GM10248 (cell line): ENCODE measurements at regions not wholly inside any gene's neighbourhood (a gene's known extent, or its start where the extent isn't known, plus 50 kb on each side); places are given as distances from the start of the nearest gene placed in this dataset.

ENCODE experiments used
- CTCF ChIA-PET: fragments of 300-600 bp; sonication (Branson Sonifier 250); formaldehyde crosslinking; extraction: SDS; loops from one replicate; lab custom pipeline; 2021; ENCODE audit warnings: antibody characterized with exemption; lab: Yijun Ruan, JAX
- POLR2A ChIA-PET: fragments of 350-650 bp; sonication (Branson Sonifier 250); formaldehyde crosslinking; extraction: SDS; loops from one replicate; lab custom pipeline; 2020; ENCODE audit warnings: antibody characterized with exemption; lab: Yijun Ruan, JAX
- DNase-seq: peaks from one replicate; pipeline ENCODE4 v3.0.0; 2012; ENCODE audit errors: extremely low spot score
- TF ChIP-seq, protein P1 (sequence below): IDR thresholded peaks from 2 replicates; pipeline ENCODE4 v1.5.1; 2012; ENCODE audit warnings: mild to moderate bottlenecking, low read depth; ENCODE audit errors: extremely low read depth, missing control alignments, control extremely low read depth

DNA sequence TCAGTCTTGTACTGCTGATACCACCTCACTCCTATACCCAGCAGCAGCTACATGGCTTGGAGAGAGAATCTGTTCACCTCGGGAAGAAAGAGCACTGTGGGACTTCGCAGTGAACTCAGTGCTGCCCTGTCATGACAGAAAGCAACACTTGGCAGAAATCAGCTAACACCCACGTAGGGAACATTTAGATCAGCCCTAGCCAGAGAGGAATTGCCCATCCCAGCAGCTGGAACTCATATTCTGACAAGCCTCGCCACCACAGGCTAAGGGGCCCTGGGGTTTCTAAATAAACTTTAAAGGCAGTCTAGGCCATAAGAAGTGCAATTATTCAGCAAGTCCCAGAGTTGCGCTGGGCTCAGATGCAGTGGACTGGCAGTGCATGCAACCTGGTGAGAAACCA lies 1266.8 kb downstream of the GRIK2 start:
- TF ChIP-seq, protein P1, sequence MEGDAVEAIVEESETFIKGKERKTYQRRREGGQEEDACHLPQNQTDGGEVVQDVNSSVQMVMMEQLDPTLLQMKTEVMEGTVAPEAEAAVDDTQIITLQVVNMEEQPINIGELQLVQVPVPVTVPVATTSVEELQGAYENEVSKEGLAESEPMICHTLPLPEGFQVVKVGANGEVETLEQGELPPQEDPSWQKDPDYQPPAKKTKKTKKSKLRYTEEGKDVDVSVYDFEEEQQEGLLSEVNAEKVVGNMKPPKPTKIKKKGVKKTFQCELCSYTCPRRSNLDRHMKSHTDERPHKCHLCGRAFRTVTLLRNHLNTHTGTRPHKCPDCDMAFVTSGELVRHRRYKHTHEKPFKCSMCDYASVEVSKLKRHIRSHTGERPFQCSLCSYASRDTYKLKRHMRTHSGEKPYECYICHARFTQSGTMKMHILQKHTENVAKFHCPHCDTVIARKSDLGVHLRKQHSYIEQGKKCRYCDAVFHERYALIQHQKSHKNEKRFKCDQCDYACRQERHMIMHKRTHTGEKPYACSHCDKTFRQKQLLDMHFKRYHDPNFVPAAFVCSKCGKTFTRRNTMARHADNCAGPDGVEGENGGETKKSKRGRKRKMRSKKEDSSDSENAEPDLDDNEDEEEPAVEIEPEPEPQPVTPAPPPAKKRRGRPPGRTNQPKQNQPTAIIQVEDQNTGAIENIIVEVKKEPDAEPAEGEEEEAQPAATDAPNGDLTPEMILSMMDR, result no peak
- CTCF ChIA-PET, result no interaction called here
- DNase-seq, result no peak
- POLR2A ChIA-PET, result no interaction called here

DNA sequence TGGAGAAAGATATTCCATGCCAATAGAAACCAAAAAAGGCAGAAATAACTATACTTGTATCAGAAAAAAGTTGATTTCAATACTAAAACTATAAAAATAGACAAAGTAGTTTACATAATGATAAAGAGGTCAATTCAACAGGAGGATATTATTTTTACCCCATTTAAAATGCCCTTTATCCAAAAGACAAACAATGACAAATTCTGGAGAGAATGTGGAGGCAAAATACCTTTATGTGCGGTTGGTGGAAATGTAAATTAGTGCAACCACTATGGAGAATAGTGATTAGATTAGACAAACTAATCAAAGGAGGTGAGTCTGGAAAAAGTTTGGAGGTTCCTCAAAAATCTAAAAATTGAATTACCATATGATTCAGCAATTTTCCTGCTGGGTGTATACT lies 1262.3 kb downstream of the GRIK2 start:
- no peak for DNase-seq
- ChIA-PET CTCF (no interaction called here), POLR2A (no interaction called here)
- TF ChIP-seq, protein P1, result no peak

DNA sequence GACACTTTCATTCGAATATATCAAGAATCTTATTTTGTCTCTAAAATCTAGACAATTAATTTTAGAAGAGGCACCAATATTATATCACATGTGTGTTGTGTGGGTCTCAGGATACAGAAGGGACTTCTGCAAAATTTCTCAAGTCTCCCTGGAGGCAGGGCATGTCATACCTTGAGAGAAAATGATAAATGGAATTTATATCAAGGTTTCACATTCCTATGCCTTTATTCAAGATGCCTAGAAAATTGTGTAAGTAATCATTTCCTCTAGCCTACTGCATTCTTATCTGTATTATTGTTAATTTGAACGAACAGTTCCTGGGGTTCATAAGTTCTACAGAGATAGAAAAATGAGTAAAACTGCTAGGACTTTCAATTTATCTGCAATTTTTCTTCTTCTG lies 1247.9 kb downstream of the GRIK2 start:
- DNase-seq, result no peak
- TF ChIP-seq, protein P1, result no peak
- POLR2A ChIA-PET, result no interaction called here
- CTCF ChIA-PET, result interaction anchor here (1.2 kb wide), 1 partner anchor 22 kb away, joined by 3 read pairs; no protein-coding TSS in a partner anchor

DNA sequence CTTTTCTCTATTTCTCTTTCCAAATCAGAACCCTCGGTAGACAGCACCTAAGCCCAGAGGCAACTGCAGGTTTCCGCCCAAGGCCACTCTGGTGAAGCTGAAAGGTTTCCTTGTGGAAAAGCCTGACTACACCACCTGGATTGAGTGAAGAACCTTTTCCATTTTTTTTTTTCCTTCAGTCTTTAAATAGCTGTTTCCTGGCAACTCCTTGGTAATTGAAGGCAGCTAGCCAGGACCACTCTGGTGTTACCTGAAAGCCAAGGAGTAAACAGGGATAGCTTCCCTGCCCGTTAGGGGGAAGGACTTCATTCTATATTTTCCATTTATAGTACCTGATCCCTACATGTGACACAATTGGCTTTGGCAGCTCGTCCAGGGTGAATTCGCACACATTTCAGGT lies 1238.4 kb downstream of the GRIK2 start:
- TF ChIP-seq, protein P1, result no peak
- no peak for DNase-seq
- ChIA-PET POLR2A (no interaction called here), CTCF (interaction anchor here (2.2 kb wide), 1 partner anchor 12 kb away, joined by 5 read pairs; no protein-coding TSS in a partner anchor)

DNA sequence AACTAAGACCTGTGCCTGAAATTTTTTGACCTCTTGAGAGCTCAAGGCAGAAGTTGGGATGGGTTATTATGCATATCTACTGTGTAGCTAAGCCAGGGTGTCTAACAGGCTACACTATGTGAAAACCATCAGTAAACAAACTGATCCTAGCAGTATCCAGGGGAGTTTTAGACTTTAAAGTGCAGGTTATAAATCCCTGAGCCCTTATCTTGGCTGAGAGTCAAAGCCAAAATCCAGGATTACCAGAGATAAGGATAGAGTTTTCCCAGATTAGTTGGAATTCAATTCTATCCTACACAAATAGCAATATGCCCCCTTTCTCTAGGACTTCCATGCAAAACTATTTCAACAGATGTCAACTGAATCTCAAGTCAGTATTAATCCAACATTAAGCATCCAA lies 1229.7 kb downstream of the GRIK2 start:
- no peak for DNase-seq
- CTCF ChIA-PET, result no interaction called here
- TF ChIP-seq, protein P1, result no peak
- POLR2A ChIA-PET, result no interaction called here

DNA sequence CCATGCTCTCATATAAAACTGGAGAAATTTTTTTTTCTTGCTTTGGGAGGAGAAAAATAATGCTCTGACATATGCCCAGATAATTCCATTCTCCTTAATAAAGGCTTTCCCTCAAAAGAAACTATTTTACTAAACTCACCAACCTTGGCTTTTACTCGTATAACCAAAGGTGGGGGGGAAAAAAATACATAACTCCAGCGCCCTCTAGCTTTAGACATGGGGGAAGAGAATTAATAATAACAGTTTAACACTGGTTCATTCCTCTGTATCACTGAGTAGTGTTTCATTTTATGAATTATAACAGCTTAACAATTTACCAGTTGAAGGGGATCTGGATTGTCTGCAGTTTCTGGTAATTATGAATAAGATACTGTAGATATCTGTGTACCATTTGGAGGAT lies 1226.1 kb downstream of the GRIK2 start:
- ChIA-PET CTCF (interaction anchor here (1.3 to 1.5 kb wide), 4 partner anchors 10 to 26 kb away, joined by 3 to 5 read pairs (median 4); no protein-coding TSS in a partner anchor), POLR2A (no interaction called here)
- DNase-seq, result no peak
- TF ChIP-seq, protein P1, result no peak

DNA sequence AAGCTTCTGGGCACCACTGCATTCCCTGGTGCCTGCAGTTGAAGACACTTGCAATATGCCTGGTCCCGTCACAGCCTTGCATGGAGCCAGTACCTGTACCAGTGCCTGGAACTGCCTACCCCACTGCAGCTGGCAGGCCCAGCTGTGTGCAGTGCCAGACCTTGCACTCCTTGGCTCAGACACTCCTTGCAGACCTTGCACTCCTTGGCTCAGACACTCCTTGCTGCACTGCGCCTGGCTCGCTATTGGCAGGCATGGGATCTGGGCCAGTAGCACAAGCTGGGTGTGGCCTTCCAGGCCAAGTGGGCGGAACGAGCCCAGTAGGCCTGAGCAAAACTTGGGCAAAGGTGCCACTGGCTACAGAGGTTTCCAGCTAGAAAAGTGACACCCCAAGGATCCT lies 1189.1 kb downstream of the GRIK2 start:
- ChIA-PET CTCF (no interaction called here), POLR2A (no interaction called here)
- no peak for DNase-seq
- TF ChIP-seq, protein P1, result no peak
